ENCODE measurements at regions not wholly inside any gene's neighbourhood (a gene's known extent, or its start where the extent isn't known, plus 50 kb on each side); places are given as distances from the start of the nearest gene placed in this dataset.

- no peak for TF ChIP-seq CTCF (IDR thresholded peaks at IDR 0.05)
These were observed 231.4 kb upstream of the DDHD1 start for GRCh38 chr14:53384536-53384935.

- no peak for TF ChIP-seq CTCF (IDR thresholded peaks at IDR 0.05)
These were observed 230.9 kb upstream of the DDHD1 start for GRCh38 chr14:53384073-53384472.

- TF ChIP-seq CTCF (IDR thresholded peaks at IDR 0.05): no peak
These were observed 228.8 kb upstream of the DDHD1 start for GRCh38 chr14:53381895-53382294.

- no peak for TF ChIP-seq CTCF (IDR thresholded peaks at IDR 0.05)
These were observed 227.7 kb upstream of the DDHD1 start for GRCh38 chr14:53380867-53381225.

GRCh38 chr14:53380052-53380866, 227.1 kb upstream of the DDHD1 start:
- TF ChIP-seq CTCF (IDR thresholded peaks at IDR 0.05): no peak

GRCh38 chr14:53378142-53378541, 225.0 kb upstream of the DDHD1 start:
- TF ChIP-seq CTCF (IDR thresholded peaks at IDR 0.05): no peak

- TF ChIP-seq CTCF (IDR thresholded peaks at IDR 0.05): no peak
These were observed 222.9 kb upstream of the DDHD1 start for GRCh38 chr14:53376064-53376463.

- TF ChIP-seq CTCF (IDR thresholded peaks at IDR 0.05): no peak
These were observed 222.5 kb upstream of the DDHD1 start for GRCh38 chr14:53375599-53375998.

Data from LNCAP (cell line).